ENCODE measurements at regions not wholly inside any gene's neighbourhood (a gene's known extent, or its start where the extent isn't known, plus 50 kb on each side); places are given as distances from the start of the nearest gene placed in this dataset.
"Not testable (repeated sequence)": the region's sequence is repeated elsewhere in the genome, so short reads cannot be mapped to it uniquely, and the experiment has no call there.

DNA sequence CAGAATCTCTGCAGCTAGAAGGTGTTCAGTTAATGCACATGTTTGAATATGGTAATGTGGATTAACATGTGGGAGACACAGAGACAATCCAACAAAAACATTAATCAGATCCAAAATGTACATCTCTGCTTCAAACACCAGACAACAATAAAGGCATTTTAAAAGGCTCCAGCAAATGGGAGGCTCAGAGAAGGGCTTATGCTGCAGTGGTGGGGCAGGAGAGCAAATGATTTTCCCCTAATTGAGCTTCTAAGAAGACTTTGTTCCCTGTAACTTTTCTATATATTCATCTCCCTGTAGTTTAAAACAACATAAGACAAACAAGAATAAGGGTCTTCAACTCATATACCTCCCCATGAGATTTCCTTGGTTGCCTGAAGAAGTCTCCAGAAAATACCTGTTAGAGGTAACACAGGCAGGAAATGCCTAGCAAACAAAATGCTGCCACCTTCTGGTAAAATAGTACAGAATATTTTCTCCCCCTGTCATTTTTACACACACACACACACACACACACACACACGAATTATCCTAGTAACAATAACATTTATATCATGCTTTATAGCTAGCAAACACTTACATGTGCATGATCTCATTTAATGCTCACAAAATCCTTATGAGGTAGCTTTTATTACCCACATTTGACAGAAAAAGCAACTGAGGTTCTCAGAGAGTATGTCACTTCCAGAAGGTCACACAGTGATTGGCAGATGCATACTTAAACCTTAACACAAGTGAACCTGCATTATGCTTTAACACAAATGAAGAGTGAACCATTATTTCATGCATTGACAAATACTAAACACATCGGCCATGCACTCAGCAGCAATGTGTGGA is 123.4 kb upstream of the MB21D2 start:
- in situ Hi-C loops (cut with MboI; ENCODE audit: low sequenced_read_pairs) = loop anchor here (25.0 kb wide), 1 partner anchor 229 kb away; no protein-coding TSS in a partner anchor

DNA sequence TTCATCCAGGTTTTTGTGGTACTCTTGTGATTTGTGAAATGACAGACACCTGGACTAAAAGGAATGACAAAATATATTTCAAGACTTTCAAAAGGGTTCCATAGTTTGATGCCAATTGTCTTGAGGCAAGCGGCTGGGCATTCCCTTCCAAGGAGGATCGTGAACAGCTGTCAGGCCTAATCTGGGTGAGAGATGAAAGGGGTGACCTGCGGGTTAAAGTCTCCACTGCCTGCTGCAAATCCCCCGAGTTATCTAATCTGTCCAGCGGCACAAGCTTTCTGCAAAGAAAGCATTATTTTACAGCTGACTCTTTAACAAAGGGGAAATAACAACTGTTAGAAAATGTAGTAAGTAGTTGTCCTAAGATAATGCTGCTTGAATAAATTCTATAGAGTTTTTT is 128.7 kb upstream of the MB21D2 start:
- in situ Hi-C loops (cut with MboI; ENCODE audit: low sequenced_read_pairs) = loop anchor here (25.0 kb wide), 1 partner anchor 234 kb away; no protein-coding TSS in a partner anchor

- in situ Hi-C loops (cut with MboI; ENCODE audit: low sequenced_read_pairs) = loop anchor here (25.0 kb wide), 1 partner anchor 235 kb away; no protein-coding TSS in a partner anchor
These were observed 129.8 kb upstream of the MB21D2 start for GRCh38 chr3:193047461-193047860.

DNA sequence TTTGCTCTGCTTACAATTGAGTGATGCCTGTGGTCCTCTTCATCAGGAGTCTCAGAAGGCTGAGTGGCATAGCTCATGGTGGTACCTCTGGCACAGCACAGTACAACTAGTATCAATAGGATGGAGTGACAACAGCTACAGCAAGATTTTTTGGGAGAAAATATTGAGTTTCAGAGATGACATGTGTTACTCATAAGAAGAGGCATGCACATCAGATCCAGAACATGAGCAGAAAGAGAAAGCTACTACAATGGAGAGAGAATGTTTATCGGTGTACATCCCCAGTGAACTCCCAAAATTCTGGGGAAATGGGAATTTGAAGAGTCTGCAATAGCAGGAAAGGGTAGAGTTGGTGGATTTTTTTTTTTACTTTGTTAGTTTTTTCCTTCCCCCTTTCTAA is 130.5 kb upstream of the MB21D2 start:
- in situ Hi-C loops (cut with MboI; ENCODE audit: low sequenced_read_pairs) = loop anchor here (25.0 kb wide), 1 partner anchor 236 kb away; no protein-coding TSS in a partner anchor

- in situ Hi-C loops (cut with MboI; ENCODE audit: low sequenced_read_pairs) = loop anchor here (25.0 kb wide), 1 partner anchor 238 kb away; no protein-coding TSS in a partner anchor
These were observed 132.3 kb upstream of the MB21D2 start for GRCh38 chr3:193049935-193050334.

DNA sequence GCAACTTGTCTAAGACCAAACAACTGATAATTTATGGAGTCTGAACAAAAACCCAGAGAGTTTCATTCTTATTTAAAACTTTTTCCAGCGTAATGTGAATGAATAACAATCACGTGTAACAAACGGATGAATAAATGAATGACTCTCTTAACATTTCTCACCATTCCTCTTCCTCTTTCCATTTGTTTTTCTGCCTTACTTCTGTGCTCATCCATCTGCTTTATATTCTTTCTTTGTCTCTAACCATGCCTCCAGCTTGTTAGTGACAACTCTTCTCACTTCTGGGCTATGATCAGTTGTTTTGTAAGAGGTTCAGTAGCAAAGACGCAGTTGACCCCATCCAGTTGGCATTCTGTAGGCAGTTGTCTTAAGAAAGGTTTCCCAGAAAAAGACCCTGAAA is 133.7 kb upstream of the MB21D2 start:
- in situ Hi-C loops (cut with MboI; ENCODE audit: low sequenced_read_pairs) = no loop called here

DNA sequence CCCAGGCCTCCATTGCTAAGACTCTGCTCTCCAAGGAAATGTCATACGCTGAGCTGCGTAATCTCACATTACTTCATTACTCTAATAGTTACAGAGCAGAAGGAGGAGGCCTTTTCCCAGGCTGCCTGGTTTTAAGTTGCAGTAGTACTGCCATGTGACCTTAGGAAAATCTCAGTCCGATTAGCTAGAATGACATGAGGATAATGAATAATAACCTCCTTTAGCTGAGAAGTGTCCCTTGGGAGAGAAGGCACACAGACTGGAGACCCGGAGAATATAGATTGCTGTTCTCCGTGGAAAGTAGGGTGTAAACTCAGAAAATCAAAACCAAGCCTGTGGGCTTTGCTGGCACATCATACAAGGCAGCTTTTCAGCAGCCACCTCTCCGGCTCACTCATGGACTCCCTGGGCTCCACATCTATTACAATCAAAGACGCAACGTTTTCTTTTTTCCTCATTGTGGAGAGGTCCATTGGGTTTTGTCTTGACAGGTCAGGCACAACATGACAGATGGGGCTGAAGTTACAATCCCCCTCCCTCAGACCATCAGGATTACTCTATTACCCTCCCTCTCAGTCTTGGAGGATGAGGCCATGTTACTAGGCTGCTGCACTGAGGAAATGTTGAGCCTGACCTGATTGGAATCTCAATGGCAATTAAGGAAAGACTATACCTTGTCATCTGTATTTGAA is 134.8 kb upstream of the MB21D2 start:
- in situ Hi-C loops (cut with MboI; ENCODE audit: low sequenced_read_pairs) = no loop called here

- in situ Hi-C loops (cut with MboI; ENCODE audit: low sequenced_read_pairs) = no loop called here
These were observed 135.4 kb upstream of the MB21D2 start for GRCh38 chr3:193053046-193053435.

GRCh38 chr3:193055352-193055751 is 137.7 kb upstream of the MB21D2 start:
- in situ Hi-C loops (cut with MboI; ENCODE audit: low sequenced_read_pairs) = no loop called here

GRCh38 chr3:193057616-193058015 is 140.0 kb upstream of the MB21D2 start:
- in situ Hi-C loops (cut with MboI; ENCODE audit: low sequenced_read_pairs) = no loop called here

DNA sequence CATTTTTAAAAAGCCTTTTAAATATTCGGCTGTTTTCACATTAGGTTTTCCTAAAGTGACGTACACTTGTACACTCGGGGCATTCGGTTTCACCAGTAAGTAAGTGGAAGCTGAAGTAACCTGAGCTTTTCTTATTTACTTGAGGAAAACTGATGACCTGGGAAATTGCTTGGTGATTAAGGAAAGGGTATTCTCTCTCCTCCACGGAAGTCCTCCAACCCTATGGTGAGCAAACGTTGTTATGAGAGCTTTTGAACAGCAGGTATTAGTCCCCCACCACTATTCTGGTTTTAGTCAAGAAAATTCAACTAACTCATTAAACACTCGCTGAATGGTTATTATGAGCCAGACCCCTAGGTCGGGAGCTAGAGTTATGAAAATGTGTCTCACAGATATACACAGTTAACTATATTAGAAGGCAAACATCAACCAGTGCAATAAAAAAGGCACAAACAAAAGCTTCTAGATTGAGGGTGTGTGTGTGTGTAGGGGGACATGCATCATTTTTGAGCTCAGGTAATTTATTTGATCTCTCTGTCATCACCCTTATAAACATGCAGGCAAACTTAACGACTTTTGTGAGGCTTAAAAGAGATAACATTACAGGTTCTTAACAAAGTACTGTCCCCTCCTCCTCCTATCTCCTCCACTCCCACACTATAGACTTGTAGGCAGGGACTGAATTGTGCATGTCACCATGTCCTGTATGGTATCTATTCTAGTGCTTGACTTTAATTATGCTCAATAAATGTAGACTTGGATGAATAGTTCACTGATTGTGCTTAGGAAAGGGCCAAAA is 143.3 kb upstream of the MB21D2 start:
- in situ Hi-C loops (cut with MboI; ENCODE audit: low sequenced_read_pairs) = no loop called here

- in situ Hi-C loops (cut with MboI; ENCODE audit: low sequenced_read_pairs) = no loop called here
These were observed 150.7 kb upstream of the MB21D2 start for GRCh38 chr3:193068365-193068764.

GRCh38 chr3:193069732-193070131 is 152.1 kb upstream of the MB21D2 start:
- in situ Hi-C loops (cut with MboI; ENCODE audit: low sequenced_read_pairs) = not testable (repeated sequence)

DNA sequence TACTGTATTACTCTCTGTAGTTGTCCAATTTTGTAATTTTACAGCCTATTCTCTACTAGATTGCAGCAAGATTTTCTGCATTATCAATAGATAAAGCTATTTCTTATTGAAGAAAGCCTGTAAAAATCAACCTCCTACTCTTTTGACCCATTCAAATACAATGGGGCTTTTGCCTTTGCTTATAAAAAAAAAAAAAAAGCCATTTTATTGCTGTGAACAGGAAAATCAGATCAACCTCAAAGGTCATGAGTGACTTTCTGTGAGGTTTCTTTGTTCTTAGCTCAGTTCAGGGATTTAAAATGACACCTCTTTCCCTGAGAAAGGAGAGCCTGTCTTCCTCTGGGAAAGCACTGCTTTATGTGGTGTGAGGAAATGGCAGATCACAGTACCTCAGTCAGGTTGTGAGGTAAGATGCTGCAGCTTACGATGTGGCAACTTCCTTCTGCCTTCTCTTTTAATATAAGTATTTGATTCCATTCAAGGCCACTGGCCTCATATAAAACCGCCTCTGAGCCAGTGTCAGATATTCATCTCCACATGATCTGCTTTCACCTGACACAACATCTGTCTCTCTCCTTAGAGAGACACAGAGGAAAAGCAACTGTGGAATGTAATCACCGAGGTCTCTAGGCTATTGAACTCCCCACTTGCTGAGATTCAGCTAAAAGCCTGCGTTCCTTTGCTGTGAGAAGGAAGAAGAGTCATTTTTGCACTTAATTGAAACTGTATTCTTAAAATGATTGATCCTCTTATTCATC is 161.5 kb upstream of the MB21D2 start:
- in situ Hi-C loops (cut with MboI; ENCODE audit: low sequenced_read_pairs) = no loop called here

GRCh38 chr3:193080821-193081365 is 160.1 kb upstream of the PLAAT1 start:
- in situ Hi-C loops (cut with MboI; ENCODE audit: low sequenced_read_pairs) = no loop called here

DNA sequence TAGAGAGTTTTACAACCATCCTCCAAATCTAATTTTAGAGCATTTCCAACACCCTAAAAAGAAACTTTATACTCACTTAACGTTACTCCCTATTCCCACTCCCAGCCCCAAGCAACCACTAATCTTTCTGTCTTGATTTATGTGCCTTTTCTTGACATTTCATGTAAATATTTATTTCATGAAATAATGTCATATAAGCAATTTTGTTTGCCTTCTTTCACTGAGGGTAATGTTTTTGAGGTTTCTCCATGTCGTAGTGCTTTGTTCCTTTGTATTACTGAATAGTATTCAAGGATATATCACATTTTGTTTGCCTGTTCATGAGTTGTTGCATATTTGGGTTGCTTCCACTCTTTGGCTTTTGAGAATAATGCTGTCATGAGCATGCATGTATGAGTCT is 155.4 kb upstream of the PLAAT1 start:
- in situ Hi-C loops (cut with MboI; ENCODE audit: low sequenced_read_pairs) = no loop called here

GRCh38 chr3:193086681-193087080 is 154.3 kb upstream of the PLAAT1 start:
- in situ Hi-C loops (cut with MboI; ENCODE audit: low sequenced_read_pairs) = no loop called here

GRCh38 chr3:193087336-193087735 is 153.7 kb upstream of the PLAAT1 start:
- in situ Hi-C loops (cut with MboI; ENCODE audit: low sequenced_read_pairs) = no loop called here

GRCh38 chr3:193095366-193095765 is 145.7 kb upstream of the PLAAT1 start:
- in situ Hi-C loops (cut with MboI; ENCODE audit: low sequenced_read_pairs) = no loop called here

- in situ Hi-C loops (cut with MboI; ENCODE audit: low sequenced_read_pairs) = no loop called here
These were observed 144.9 kb upstream of the PLAAT1 start for GRCh38 chr3:193096076-193096475.
